ENCODE measurements at regions not wholly inside any gene's neighbourhood (a gene's known extent, or its start where the extent isn't known, plus 50 kb on each side); places are given as distances from the start of the nearest gene placed in this dataset.

- no peak for DNase-seq
These were observed 334.7 kb upstream of the ZEB2 start for GRCh38 chr2:144854596-144854995.

GRCh38 chr2:144849612-144850011 lies 329.7 kb upstream of the ZEB2 start:
- DNase-seq, result peak; percentile 24

DNA sequence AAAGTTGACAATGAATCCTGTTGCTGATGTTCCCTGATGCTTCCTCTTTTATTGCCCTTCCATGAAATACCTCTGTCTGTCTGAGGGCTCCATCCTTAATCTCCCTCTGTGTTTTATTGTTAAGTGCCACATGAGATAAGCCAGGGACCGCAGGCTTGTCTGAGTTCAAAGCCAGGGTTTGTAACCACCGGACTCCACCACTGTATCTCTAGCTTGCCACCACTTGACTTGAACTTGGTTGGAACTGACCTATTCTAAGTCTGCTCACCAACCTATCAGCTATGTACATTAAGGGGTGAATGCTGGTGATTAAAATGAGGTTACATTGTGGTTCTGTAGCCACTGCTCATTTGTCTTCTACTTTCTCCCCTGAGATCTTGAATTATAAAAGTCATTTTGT lies 328.5 kb upstream of the ZEB2 start:
- no peak for DNase-seq

DNA sequence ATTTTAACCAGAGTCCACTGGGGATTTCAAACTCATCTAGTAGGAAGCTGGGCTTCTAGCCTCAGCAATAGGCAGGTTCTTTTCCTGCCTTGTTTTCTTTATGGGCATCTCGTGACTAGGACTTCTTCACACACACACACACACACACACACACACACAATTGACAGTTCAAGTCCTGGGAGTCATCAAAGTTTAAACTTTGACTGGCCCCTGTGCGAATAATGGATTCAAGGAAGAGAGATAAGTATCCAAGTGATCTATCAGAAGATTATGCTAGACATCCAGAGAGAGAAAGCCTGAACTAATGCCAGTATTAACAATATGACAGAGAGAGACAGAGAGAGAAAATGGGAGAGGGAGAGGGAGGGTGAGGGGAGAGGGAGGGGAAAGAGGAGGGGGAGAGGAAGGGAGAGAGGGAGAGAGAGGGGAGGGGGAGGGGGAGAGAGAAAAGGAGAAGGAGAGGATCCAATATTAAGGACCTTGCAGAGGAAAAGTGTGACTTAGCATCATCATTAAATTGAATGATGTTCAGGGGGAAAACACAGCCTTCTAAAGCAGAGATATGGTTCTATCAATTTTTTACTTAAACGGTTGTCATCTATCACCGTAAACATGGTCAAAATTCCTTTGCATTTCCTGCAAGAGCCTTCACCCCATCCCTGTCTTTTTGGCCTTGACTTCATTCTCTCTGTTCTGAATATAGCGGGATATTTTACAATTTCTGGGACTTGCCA lies 327.6 kb upstream of the ZEB2 start:
- no peak for DNase-seq

- no peak for DNase-seq
These were observed 316.9 kb upstream of the ZEB2 start for GRCh38 chr2:144836635-144837350.

- DNase-seq, result peak; percentile 11
These were observed 315.9 kb upstream of the ZEB2 start for GRCh38 chr2:144835634-144836350.

- DNase-seq, result peak; percentile 54
These were observed 315.2 kb upstream of the ZEB2 start for GRCh38 chr2:144834998-144835633.

- DNase-seq, result no peak
These were observed 314.4 kb upstream of the ZEB2 start for GRCh38 chr2:144834363-144834762.

GRCh38 chr2:144833075-144833637 lies 313.2 kb upstream of the ZEB2 start:
- no peak for DNase-seq

- no peak for DNase-seq
These were observed 312.1 kb upstream of the ZEB2 start for GRCh38 chr2:144832048-144832447.

DNA sequence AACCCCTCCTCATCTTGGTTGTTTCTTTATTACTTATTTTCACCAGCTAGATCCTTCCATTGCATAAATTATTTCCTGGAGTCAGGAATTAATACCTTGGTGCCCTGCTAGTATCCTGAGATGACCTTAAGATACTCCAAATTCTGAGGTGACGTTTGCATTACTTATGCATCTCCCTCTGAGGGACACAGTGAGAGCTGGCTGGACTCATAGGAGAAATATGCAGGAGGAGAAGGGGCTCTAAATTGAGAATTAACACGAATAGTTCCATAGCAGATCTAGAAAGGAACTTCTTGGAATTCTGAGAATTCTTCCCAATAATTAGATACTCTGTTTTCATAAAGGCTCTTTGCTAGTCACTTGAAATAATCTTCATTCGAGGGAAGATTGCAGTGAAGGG lies 310.6 kb upstream of the ZEB2 start:
- no peak for DNase-seq

DNA sequence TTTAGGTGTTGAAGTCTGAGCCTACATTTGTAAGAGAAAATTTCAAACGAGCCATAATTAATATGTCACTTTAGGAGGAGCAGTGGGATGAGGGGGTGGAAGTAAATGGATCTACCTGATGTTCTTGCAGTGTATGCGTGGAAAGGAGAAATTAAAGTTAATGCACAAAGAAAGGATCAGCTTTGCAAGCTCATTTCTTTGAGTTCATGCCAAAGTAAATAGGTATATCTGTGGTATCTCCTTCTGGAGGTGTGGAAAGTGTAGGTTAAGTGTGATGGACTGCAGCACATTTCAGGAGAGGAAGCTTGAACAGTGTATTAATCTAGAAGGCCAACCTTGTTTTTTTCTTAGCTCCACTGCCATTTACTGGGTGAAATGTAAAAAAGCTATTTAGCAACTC lies 307.5 kb upstream of the ZEB2 start:
- DNase-seq, result no peak

DNA sequence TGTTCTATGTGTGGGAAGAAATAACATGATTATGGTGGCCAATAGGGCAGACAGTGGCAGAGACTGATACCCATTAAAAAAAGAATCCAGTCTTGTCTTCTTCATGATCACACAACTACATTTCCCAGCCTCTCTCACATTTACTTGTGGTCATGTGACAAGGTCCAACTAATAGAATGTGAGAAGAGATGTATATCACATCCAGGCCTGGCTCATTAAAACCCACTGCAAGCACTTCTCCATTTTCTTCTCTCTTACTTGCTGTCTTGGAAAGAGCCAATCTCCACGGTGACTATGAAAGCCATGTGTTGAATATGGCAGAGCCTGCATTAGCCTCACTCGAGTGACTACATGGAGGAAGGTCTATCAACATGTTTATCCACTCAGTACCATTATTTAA lies 306.2 kb upstream of the ZEB2 start:
- DNase-seq, result no peak

DNA sequence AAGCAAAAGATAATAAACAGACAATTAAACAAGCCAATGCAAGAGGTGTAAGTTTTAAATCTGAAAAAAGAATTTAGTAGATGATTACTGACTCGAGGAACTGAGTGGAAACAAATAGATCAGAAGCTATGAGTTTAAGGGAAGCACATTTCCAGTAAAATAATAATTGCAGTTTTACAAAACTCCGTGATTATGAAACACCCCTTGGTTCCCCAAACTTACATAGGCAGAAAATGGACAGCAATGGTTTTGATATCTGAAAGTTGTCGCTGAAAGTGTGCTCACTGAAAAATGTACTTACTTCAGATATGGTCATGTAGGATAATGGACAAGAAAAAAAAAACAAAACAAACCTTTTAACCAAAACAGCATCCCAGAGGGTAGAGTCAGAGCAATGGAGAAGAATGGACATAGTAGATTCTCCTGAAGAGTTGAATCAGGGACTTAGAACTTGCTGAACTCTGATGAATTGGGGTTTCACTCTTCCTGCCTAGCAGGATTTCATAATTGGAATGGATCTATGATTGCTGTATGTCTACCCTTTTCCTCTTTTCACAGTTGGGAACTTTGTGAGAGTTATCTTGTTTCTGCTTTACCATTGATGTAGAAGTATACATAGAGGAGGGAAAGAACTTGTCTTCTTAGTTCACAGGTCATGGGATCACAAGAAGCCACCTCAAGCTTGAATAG lies 305.6 kb upstream of the ZEB2 start:
- no peak for DNase-seq

DNA sequence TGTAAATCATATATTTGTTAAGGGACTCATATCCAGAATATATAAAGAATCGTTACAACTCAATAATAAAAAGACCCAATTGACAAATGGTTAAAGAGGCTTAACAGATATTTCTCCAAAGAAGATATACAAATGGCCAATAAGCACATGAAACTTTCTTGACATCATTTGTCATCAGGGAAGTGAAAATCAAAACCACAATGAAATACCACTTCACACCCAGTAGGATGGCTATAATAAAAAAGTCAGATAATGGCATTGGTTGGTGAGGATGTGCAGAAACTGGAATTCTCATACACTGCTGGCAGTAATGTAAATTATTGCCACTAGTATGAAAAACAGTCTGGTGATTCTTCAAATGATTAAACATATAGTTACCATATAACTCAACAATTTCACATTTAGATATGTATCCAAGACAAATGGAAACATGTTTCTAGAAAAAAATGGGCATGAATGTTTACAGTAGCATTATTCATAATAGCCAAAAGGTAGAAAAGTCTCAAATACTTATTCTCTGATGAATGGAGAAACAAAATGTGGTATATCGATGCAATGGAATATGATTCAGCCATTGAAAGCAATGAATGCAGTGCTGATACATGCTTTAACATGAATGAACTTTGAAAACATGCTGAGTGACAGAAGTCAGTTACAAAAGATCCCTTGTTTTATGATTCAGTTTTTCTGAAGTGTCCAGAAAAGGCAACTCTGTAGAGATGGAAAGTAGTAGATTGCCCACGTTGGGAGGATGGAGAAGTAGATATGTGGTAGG lies 304.6 kb upstream of the ZEB2 start:
- no peak for DNase-seq

DNA sequence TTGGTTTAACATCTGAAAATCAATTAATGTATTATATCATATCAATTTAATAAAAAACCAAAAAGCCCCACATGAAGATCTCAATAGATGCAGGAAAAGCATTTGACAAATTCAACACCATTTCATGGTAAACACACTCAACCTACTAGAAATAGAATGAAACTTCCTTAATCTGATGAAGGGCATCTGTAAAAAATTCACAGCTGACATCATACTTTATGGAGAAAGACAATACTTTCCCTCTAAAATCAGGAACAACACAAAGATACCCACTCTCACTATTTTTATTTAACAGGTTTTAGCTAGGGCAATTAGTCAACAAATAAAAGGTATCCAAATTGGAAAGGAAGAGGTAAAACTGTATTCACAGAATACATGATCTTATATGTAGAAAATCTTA lies 303.0 kb upstream of the ZEB2 start:
- DNase-seq, result no peak

DNA sequence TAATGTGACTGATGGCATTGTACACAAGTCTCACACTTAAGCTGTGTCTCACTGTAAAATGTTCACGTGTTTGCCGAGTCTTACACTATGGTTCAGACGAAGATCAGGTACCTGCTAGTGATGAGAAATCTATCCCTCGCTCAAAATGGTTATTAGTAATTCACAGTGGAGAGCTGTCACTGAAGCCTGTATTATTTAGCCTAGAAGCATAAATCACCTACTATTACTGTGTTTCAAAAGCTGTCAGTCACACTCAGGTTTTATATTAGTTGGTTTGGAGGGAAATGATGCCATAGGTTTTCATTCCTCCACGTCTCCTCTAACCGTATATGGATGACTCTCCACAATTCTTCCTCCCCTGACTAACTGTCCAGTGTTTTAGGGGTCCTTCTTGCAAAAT lies 292.4 kb upstream of the ZEB2 start:
- DNase-seq, result no peak

DNA sequence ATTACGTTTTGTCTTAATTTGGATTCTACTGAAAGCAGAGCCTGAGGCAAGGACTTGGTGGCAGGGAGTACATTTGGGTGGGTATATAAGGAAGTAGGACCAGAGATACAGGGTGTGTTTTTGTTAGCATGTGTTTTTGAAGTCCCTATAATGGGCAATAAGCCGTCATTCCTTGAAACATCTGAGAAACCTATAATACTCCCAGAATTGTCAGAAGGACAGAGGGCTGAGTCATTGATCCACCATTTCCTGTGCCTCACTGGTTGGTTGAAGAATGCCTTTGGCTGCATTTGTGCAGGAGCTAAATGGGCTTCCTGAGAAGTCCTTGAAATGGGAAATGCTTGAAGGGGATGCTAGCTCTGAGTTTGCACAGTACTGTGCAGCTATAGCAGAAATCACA lies 281.8 kb upstream of the ZEB2 start:
- DNase-seq, result no peak

- DNase-seq, result no peak
These were observed 281.4 kb upstream of the ZEB2 start for GRCh38 chr2:144801325-144801724.

DNA sequence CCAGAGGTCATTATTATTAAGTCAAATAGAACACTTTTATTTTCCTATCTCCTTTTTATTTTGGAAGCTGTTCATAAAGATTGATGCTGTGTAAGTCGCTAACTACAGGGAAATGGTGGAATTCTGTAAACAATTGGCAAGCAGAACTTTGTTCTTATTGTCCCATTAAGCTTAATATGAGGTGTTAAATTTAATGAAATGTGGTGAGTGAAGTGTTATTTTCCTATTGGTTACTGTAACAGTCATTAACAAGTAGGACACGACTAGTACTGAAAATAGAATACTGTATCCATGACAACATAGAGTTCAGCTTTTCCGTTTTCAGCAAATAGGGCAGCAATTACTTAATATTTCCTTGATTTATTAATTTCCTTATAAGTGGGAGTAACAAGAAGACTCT lies 279.1 kb upstream of the ZEB2 start:
- no peak for DNase-seq

GRCh38 chr2:144798034-144798433 lies 278.1 kb upstream of the ZEB2 start:
- DNase-seq, result no peak

GRCh38 chr2:144796936-144797335 lies 277.0 kb upstream of the ZEB2 start:
- no peak for DNase-seq
